RWPE2 (cell line): ENCODE measurements at regions not wholly inside any gene's neighbourhood (a gene's known extent, or its start where the extent isn't known, plus 50 kb on each side); places are given as distances from the start of the nearest gene placed in this dataset.
"Not testable (repeated sequence)": the region's sequence is repeated elsewhere in the genome, so short reads cannot be mapped to it uniquely, and the experiment has no call there.

Experiments
- ATAC-seq: fragments of 200-7000 bp; cut with Tn5 transposase; 3 replicates; pipeline ENCODE4 v1.9.1; 2021; ENCODE audit warnings: low read depth
- DNase-seq: peaks from one replicate; pipeline ENCODE4 v3.0.0-alpha.2; 2020; ENCODE audit warnings: low spot score
- H3K27ac ChIP-seq: fragments of 450-650 bp; 2 replicates; pipeline ENCODE4 v1.5.1; 2017; ENCODE audit warnings: mild to moderate bottlenecking; ENCODE audit not compliant: poor library complexity, severe bottlenecking
- H3K27me3 ChIP-seq: fragments of 250-450 bp; sonication (Bioruptor Pico); 2 replicates; pipeline ENCODE4 v1.5.1; 2021; ENCODE audit warnings: mild to moderate bottlenecking, moderate library complexity; ENCODE audit not compliant: insufficient read depth, poor library complexity, severe bottlenecking
- H3K36me3 ChIP-seq: fragments of 250-450 bp; sonication (Bioruptor Pico); 2 replicates; pipeline ENCODE4 v1.5.1; 2020; ENCODE audit warnings: low read depth, mild to moderate bottlenecking, moderate library complexity
- H3K4me1 ChIP-seq: fragments of 250-450 bp; sonication (Bioruptor Pico); 2 replicates; pipeline ENCODE4 v1.5.1; 2021; ENCODE audit warnings: mild to moderate bottlenecking, moderate library complexity; ENCODE audit not compliant: insufficient read depth, poor library complexity, severe bottlenecking
- H3K4me3 ChIP-seq: fragments of 250-450 bp; sonication (Bioruptor Pico); 2 replicates; pipeline ENCODE4 v1.5.1; 2021; ENCODE audit warnings: mild to moderate bottlenecking, moderate library complexity; ENCODE audit not compliant: severe bottlenecking
- H3K9me3 ChIP-seq: fragments of 250-450 bp; sonication (Bioruptor Pico); 2 replicates; pipeline ENCODE4 v1.5.1; 2021; ENCODE audit warnings: mild to moderate bottlenecking, moderate library complexity; ENCODE audit not compliant: severe bottlenecking
- TF ChIP-seq, protein P1 (sequence below): fragments of 450-650 bp; IDR thresholded peaks from one replicate; pipeline ENCODE4 v1.5.1; 2017; ENCODE audit warnings: mild to moderate bottlenecking, moderate library complexity; ENCODE audit not compliant: poor library complexity, severe bottlenecking

DNA sequence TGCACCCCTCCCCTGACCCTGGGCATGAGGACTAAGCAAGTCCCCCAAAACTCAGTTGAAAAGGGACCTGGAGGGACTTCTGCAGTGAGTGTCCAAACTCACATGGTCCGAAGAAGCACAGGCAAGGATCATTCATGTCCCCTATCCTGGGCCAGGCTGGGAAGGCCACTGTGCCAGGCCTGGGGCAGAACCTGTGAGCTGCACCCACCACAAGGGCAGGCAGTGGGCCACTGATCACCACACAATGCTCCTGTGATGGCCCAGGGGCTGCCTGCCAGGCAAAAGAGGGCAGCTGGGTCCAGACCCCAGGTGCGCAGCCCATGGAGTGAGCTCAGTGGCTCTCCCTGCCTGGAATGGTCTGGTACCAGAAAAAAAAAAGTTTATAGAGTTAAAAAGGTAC lies 295.4 kb downstream of the CCDC74A start:
- not testable (repeated sequence) for DNase-seq, H3K4me3 ChIP-seq, H3K27me3 ChIP-seq, H3K9me3 ChIP-seq, H3K36me3 ChIP-seq, H3K27ac ChIP-seq, ATAC-seq, H3K4me1 ChIP-seq

DNA sequence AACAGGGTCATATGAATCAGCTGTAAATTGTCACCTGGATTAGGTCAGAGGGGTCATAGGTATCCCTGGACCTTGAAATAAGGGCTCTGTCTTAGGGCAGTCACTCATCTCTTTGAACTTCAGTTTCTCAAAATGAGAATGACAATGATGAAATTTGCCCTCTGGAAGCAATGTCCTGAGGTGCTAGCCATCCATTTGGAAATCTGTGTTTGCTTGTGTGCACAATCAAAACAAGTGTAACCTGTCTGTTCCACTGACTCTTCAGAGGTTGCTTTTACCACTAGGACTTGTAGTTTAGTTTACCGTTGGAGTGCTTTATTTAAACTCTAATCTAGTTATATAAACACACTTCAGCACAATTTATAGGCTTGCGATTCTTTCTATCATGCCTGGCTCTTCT lies 297.3 kb downstream of the CCDC74A start:
- not testable (repeated sequence) for H3K36me3 ChIP-seq, ATAC-seq, DNase-seq, H3K27ac ChIP-seq, H3K27me3 ChIP-seq, H3K9me3 ChIP-seq, H3K4me1 ChIP-seq, H3K4me3 ChIP-seq

DNA sequence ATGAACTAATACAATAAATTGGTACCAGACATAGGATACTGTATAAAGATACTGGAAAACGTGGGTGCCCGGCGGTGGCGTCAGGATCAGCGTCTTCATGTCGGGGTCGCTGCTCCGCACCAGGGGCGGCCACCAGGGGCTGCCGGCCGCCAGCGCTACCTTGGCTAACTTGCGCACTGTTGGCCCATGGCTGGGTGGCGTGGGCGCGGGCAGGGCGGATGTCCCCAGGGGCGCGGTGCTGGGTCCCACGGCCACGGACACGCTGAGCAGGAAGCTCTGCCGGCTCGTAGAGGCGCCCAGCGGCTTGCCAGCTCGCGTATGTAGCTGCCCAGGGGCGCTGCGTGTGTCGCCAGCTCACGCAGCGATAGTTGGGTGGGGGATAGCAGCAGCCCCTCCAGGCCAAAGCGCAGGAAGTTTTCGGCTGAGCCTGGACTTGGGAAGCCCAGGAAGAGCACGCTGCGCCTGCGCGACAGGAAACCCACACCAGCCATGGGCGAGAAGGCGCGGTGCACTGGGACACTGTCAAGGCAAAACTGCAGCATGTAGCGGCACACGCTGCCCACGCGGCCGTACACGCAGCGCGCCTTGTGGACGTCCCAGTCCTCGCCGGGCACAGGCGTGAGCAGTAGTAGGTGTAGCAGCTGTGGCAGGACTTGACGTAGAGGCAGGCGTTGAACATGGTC lies 299.9 kb downstream of the CCDC74A start:
- no peak for ATAC-seq
- H3K4me3 ChIP-seq, result no peak overlapping the region
- no peaks in the 10 kb centered on the region for H3K9me3 ChIP-seq
- no peak for DNase-seq
- H3K27me3 ChIP-seq, result peaks cover 5% of the 10 kb centered on the region
- no peaks in the 10 kb centered on the region for H3K36me3 ChIP-seq
- H3K4me1 ChIP-seq, result no peaks in the 10 kb centered on the region
- no peak overlapping the region for H3K27ac ChIP-seq
- TF ChIP-seq, protein P1, sequence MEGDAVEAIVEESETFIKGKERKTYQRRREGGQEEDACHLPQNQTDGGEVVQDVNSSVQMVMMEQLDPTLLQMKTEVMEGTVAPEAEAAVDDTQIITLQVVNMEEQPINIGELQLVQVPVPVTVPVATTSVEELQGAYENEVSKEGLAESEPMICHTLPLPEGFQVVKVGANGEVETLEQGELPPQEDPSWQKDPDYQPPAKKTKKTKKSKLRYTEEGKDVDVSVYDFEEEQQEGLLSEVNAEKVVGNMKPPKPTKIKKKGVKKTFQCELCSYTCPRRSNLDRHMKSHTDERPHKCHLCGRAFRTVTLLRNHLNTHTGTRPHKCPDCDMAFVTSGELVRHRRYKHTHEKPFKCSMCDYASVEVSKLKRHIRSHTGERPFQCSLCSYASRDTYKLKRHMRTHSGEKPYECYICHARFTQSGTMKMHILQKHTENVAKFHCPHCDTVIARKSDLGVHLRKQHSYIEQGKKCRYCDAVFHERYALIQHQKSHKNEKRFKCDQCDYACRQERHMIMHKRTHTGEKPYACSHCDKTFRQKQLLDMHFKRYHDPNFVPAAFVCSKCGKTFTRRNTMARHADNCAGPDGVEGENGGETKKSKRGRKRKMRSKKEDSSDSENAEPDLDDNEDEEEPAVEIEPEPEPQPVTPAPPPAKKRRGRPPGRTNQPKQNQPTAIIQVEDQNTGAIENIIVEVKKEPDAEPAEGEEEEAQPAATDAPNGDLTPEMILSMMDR, result no peak

DNA sequence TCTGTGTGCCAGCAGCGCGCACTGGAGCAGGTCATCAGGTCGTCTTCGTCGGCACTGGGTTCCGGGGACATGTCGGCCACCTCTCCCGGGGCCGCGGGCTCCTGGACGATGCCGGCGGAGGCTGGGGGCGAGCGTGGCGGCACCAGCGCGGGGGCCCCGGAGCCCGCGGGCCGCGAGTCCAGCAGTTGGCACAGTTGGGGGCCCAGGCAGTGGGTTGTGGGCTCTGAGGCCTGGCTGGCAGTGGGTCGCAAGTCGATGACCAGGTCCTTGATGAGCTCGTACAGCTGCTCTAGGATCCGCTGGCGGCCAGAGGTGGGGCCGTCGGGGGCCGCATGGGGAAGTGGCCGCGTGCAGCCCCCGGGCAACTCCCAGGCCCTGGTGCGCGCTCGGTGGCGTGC lies 300.5 kb downstream of the CCDC74A start:
- TF ChIP-seq, protein P1, result no peak
- Histone ChIP-seq H3K4me3 (no peak overlapping the region), H3K27ac (no peak overlapping the region), H3K27me3 (peaks cover 5% of the 10 kb centered on the region), H3K36me3 (no peaks in the 10 kb centered on the region), H3K9me3 (no peaks in the 10 kb centered on the region), H3K4me1 (no peaks in the 10 kb centered on the region)
- ATAC-seq (no peak), DNase-seq (no peak)

DNA sequence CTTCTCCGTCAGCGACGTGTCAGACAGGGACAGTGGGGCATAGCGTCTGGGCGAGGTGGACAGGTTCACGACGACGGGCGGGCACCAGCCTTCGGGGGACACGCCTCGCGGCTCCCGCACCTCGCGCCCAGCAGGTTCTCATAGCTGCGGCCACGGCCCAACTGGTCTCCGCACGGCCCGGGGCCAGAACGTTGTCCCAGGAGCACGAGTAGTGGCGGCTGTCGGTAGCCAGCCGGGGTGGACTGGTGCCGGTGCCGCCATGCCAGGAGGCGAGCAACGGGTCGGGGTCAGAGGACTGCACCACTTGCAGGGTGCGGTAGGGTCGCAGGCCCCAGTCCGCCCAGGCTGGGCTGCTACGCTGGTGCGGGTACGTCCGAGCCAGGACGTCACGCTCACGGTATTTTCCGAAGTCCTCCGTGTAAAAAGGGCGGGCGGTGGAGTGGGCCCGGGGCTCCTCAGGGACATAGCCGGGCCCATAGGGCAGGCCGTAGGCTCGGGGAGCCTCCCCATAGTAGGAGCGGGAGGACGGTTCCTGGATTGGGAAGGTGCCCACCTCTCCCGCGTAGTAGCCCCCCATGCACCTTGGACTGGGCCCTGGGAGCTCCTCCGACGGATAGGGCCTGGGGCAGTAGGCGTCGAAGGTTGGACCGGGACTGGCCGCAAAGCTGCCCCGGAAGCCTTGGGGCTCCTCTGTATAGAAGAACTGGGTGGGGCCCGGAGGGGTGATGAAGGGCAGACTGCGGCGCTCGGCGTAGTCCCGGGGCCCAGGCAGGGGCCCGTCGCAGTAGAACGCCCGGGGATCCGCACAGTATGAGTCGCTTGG lies 301.2 kb downstream of the CCDC74A start:
- not testable (repeated sequence) for H3K9me3 ChIP-seq

DNA sequence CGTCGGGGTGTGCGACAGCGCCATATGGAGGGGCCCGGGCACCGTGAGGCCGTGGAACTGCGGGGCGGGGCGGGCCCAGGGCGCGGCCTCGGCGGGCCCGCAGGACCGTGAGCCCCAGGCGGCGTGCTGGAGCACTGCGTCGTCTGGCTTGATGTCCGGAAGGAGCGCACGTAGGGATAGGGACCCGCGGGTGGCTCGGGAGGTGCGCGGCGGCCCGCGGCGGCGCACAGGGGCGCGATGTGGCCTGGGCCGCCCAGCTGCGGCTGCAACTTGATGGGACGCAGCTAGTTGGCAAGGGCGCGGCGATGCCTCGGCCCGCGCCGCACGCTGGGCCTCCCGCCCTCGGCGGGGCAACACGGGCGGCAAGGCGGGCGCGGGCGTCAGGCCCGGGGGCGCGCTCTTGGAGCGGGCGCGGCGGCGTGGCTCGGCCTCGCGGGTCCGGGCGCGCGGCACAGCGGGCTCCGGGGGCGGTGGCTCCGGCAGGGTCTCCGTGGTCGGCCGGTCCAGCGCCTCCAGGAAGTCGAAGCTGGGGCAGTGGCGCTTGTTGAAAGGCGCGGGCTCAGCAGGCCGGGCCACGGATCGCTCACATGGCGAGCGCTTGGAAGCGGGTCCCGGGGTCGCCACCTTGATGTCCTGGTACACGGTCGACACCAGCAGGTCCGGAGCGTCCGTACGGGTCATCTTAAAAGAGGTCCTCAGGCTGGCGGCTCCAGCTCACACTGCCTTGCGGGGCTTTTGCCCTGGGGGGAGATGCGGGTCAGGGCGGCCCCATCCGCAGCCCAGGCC lies 302.0 kb downstream of the CCDC74A start:
- H3K27me3 ChIP-seq, H3K27ac ChIP-seq, H3K36me3 ChIP-seq, H3K9me3 ChIP-seq, H3K4me1 ChIP-seq, H3K4me3 ChIP-seq, DNase-seq: not testable (repeated sequence)
- ATAC-seq, result peak; percentile 5; the same call in 1 of the 3 replicates

More for the DNA sequence above, 301.2 kb downstream of the CCDC74A start:
- not testable (repeated sequence) for H3K27me3 ChIP-seq, H3K4me3 ChIP-seq, H3K27ac ChIP-seq, H3K4me1 ChIP-seq, ATAC-seq, DNase-seq, H3K36me3 ChIP-seq

DNA sequence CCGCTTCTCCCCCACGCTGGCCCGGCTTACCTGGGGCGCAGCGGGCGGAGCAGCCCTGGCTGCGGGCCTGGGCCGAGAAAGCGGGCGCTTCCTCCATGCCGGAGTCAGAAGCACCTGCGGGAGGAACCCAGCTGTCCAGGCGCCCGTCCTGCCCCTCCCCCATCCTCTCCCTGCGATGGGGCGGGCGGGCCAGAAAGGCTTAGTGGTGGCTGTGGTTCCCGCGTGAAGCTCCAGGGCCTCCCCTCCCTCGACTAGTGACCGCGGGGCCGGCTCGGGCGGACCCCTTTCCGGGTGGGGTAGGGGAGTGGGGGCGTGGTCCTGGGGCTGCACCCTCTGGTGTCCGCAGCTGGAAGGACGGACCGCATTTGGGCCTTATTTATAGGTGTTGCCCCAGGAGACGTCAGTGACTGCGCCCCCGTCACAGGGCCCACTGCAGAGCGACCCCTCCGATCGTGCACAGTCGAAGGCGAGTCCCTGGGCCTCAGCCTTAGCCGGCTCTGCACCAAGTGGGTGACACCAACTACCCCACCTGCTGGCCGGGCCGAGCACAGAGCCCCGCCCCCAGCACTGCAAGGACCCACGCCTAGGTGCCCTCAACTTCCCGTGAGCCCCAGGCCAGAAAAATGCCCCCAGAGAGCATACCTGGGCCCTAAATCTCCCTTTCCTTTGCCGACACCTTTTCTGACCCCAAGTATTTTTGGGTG lies 302.7 kb downstream of the CCDC74A start:
- peak; percentile 35; the same call in 1 of the 3 replicates for ATAC-seq
- not testable (repeated sequence) for H3K27ac ChIP-seq, H3K9me3 ChIP-seq, H3K27me3 ChIP-seq, H3K4me3 ChIP-seq, H3K36me3 ChIP-seq, DNase-seq, H3K4me1 ChIP-seq

DNA sequence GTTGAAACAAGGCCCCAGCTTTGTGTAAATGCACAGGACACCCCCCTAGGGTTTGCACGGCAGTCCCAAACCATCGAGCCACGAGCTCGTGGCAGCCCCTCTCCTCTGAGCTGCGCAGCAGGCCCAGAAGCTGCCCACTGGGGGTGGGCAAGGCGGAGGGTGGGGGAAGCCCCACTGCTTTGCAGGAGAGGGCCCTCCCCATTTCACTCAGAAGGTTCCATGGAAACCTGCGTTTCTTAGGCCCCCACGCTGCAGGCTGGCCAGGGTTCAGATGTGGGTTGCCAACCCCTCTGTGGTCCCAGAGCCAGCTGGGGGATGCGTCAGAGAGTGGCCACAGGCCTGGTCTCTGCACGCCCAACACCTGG lies 303.2 kb downstream of the CCDC74A start:
- not testable (repeated sequence) for H3K4me1 ChIP-seq, H3K4me3 ChIP-seq, H3K27ac ChIP-seq, H3K9me3 ChIP-seq, H3K36me3 ChIP-seq, H3K27me3 ChIP-seq, DNase-seq, ATAC-seq
